HG03469 (cell line): ENCODE measurements at regions not wholly inside any gene's neighbourhood (a gene's known extent, or its start where the extent isn't known, plus 50 kb on each side); places are given as distances from the start of the nearest gene placed in this dataset.
"Not testable (repeated sequence)": the region's sequence is repeated elsewhere in the genome, so short reads cannot be mapped to it uniquely, and the experiment has no call there.

Experiments used
- ATAC-seq: cut with Tn5 transposase; IDR thresholded peaks from one replicate; pipeline ENCODE4 v1.9.1; 2021; ENCODE audit warnings: mild to moderate bottlenecking, moderate library complexity, moderate number of reproducible peaks; ENCODE audit not compliant: unreplicated experiment

DNA sequence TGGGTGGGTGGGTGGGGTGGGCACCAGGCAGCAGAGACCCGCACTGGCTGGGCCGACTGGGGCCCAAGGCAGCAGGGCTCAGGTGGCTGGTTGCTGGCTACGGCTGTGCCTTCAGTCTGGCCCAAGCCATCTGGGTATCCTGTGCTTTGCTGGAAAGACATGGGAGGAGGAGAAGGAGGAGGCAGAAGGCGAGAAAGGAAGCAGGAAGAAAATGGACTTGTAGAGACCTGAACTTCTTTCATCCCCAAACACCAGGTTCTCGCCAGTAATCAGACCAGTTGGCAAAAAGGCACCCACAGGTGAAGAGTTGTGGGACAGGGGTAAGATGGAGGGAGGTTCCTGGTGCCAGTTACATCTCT is 78.8 kb downstream of the IGLL1 start:
- ATAC-seq = no peak

DNA sequence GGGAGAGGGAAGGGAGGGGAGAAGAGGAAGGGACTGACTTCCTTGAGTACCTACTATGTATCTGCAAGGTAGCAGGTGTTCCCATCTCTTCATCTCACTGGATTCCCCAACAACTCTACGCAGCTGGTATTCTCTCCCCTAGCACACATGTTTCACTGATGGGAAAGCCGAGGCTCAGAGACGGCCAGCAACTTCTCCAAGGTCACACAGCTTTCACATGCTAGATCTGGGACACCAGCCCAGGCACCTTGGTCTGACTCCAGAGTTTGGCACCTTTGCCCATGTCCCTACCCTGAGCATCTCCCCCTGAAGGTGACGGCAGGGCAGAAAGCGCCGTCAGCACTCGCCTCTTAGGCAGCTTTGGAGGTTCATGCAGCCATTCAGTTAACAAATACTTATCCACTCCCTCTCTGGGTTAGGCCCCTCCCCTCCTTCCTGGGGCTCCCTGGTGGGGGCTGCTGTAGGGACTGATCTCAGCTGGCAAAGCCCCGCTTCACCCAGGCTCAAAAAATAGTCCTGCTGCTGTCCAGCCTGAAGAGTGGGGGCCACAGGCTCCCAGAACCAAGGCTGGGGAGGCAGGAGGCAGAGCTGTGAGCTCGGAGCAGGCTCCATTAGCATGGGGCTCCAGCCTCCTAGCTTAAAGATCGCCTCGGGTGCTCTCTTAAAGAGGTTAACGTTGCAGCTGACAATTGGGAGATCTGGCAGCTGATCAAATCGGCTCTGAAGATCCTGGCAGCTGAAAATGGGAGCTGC is 79.4 kb downstream of the IGLL1 start:
- no peak for ATAC-seq

DNA sequence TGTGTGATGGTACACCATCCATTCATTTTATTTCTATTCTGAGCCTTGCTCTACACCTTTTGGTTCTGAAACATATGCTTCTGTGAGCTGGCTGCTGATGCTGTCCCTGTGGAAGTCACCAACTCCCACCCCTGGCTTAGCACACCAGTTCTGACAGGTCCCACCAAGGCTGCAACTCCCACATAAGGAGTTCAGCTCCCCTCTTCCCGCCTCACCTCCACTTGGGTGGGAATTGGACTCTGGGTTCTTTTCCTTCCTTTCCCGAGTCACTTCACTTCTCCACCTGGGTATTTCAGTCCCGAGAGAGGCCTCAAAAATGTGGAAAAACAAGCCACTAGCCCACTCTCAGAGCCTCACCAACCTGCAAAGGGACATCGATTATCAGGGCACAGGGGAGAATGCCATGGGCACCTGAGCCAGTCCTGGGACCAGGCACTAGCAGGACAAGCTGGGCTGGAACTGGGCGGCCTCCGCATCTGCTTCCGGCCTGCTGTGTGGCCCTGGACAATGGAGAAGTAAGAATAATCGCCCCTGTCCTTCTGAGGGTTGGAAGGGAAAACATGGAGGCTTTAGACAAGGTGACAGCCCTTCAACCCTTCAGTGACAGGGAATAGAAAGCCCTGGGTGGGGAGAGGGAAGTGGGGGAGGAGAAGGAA is 80.1 kb downstream of the IGLL1 start:
- ATAC-seq = no peak

DNA sequence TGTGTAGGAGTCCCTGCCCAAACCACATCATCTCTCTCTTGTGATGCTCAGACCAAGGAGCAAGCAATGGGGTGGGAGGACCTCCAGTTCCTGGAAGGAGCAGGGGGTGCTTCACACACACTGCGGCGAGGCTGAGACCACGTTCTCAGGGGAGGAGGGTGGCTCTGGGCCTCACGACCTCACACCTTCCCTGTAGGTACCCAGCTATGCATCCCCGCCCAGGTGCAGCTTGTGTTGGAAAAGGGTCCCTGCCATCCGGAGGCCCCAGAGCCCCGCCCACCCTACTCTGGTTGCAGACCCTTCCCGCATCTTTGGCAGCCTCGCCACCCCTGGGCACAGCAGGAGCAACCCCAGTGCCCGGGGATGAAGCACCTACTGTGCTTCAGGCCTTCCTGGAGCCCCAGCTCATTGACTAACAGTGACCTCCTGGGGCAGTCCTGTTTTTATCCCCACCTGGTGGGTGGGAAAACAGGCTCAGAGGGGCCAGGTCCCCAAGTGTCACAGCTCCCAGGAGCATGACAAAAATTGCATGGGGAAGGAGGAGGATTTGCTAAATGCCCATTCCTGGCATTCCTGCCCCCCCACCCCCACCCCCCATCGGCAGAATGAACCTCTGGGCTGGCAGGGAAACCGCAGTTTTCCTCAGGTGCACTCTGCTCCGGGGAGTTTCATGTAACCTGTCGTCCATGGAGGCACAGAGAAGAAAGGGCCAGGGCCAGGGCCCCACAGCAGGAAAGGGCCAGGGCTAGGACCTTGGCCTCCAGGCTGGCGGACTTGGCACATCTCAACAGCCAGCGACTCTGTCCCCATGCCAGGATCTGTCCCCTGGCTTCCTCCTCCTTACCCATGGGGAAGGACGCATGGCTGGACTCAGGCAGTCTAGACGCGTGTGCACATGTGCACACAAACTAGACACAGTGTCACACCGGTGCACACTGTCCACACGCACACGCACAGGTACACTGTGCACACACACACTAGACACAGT is 81.0 kb downstream of the IGLL1 start:
- ATAC-seq = no peak

DNA sequence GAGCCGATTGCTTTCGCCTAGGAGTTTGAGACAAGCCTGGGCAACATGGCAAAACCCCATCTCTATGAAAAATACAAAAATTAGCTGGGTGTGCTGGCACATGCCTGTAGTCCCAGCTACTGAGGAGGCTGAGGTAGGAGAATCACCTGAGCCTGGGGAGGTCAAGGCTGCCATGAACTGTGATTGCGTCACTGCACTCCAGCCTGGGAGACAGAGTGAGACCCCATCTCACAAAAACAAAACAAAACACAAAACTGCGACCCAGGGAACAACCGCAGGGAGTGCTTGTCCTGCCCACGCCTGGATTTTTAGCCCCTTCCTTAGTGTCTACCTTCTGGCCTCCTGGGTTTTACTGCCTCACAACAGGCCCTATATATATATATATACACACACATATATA is 82.2 kb downstream of the IGLL1 start:
- not testable (repeated sequence) for ATAC-seq

DNA sequence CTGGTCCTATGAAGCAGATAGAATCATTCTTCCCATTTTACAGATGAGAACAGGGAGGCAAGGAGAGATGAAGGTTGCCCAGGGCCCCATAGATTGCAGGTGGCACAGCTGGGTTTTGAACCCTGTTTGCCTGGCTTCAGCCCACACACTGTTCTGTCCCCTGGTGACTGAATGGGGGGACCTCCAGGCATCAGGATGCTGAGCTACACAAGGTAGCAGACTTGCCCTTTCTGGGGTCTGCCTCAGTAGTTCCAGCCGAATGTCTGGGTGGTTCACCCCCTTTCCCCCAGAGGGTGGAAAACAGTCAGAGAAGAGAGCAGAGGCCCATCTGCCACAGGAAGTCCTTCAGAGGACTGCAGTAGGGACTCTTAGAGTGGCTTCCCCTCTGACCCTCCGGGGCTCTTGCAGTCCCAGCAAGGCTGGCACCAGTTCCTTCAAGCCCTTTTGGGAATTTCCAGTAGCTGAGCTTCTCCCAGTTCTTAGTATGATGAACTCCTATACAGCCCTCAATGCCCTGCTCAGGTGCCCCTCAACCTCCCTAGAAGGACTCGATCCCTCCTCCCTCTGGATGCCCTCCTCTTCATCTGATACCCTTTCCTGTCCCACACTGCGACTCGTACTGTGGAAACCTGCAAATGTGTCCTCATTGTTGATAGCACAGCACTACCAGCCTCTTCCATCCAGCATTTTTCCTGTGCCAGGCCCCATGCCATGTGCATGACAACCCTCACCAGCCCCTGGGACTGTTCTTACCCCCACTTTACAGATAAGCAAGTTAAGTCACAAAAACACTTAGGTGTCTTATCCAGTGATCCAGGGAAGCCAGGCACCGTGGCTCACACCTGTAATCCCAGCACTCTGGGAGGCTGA is 82.8 kb downstream of the IGLL1 start:
- ATAC-seq = no peak

DNA sequence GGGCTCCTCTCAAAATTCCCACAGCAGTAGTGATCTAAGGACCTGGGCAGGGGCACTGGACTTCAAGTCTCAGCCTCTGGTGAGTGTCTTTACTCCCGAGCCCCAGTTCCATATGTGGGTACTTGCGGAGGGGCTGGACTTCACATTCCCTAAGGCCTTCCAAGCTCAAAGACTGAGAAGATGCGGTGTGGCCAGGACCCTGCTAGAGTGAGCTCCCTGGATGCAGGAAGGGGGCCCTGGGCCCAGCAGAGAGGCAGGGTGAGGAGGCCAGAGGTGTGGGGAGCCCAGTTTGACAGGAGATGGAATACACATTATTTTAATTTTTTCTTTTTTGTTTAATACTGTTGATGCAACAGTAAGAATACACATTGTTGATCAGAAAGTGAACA is 83.7 kb downstream of the IGLL1 start:
- no peak for ATAC-seq

DNA sequence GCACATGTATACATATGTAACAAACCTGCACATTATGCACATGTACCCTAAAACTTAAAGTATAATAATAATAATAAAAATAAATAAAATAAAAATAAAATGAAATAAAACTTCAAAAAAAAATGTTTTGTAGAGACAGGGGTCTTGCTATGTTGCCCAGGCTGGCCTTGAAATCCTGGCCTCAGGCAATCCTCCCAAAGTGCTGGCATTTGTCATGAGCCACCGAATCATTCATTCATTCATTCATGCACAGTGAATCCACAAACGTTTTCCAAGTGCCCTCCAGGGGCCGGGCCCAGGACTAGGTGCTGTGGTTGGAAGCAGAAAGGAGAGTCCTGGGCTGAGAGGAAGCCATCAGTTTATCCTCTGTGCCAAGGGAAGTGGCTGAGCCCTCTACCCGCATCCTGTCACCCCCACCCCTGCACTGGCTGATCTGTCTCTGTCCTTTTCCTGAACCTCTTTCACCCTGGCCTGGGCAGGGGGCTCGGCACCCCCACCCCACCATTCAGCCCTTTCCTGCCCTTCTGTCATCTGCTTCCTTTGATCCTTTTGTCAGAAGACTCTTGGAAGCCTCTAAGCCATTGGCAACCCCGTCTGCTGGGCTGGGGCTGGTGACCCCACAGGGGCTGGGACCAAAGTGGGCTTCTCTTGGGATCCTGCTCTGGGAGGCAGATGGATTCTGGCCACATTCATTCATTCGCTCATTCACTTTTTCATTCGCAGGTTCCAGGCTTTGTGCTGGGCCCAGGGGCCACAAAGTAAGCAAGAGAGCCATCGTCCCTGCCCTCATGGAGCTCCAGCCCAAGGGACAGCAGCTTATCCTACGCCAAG is 84.3 kb downstream of the IGLL1 start:
- no peak for ATAC-seq

DNA sequence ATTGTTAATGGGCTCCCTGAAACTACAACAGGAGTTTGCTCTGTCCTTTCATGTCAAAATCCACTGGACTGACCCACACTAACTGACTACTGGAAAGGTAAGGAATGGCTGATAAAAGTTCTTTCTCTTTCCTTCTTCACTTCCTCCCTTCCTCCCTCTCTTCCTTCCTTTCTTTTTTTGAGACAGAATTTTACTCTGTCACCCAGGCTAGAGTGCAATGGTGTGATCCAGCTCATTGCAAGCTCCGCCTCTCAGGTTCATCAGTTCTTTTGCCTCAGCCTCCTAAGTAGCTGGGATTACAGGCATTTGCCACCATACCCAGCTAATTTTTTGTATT is 85.2 kb downstream of the IGLL1 start:
- no peak for ATAC-seq

DNA sequence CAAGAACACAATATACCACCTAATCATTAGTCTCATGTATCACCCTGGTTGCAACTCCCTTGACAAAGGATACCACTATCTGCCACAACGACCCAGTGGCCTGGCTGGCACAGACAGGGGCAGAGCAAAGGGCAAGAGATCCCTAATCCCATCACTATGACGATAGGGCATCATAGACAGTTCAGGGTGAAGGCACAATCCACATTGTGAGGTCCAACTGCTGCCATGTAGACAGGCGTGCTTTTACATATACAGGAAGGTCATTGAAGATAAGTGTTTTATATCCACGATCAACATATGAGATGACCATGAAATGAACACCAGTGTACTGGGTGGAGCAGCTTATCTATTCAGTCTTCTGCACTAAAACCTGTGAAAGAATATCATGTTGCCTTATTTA is 94.6 kb downstream of the IGLL1 start:
- ATAC-seq = peak; percentile 54

DNA sequence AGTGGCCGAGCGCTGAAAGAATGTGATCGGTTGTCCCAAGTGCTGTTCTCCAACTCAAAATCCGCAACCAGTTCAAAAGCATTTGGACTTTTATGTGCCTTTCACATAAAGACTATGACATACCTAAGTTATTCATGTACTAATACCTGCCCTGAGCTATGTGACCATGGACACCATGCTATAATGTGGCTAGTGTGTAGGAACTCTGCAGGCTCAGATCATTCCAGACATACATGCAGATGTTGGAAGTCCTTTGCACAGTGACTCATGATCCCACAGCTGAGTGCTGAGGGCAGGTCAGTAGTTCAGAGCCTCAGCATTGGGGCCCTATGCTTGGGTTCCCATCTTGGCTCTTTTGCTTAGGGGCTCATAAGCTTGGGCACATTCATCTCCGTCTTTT is 95.4 kb downstream of the IGLL1 start:
- no peak for ATAC-seq

DNA sequence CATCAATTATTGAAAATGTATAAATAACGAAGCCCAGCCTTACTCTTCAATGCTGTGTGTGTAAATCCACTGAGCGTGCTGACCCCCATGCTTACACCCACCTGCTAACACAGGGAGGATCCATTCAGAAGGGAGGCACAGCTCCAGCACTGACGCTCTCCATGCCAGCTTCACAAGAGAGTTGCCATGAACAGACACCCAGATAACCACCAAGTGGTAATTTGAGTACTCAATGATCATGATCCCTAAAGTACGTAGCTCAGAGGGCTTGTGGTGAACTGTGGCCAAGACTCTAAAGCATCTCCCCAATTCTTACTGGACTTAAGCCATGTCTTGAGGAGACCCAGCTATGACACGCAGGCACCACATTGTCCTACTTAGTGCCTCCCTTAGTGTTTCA is 98.7 kb downstream of the IGLL1 start:
- no peak for ATAC-seq

DNA sequence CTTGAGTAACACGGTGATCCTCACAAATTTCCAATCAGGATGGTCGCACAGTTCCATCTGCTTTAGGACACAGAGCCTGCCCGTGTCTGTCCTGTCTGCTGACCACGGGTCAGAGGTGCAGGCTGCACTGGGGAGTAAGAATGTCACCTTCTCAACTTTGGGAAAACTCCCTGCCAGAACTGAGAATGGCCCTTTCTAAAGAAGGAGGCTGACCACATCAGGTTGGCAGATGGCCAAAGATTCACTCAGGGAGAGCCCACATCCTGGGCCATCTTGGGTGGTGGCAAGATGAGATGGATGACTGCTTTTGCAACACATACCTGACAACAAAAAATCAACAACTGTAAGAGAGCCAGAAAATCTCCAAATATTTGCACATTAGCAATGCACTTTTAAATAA is 101.9 kb downstream of the IGLL1 start:
- no peak for ATAC-seq

DNA sequence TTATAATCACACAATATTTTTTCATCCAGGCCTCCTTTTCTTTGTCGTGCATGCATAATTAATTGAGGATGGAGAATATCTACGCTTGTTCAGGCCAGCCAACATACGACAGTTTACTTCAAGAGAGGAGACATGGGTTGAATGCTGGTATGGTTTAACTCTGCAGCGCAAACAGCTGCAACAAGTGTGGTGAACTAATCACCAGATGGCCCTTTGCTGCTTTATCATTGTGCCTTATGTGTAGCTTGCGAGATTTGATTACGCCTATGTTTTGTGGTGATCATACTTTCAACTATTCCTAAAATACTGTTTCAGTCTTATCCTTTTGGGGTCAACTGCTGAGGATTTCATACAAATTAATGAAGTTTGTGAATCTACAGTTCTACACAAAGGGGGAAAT is 105.6 kb downstream of the IGLL1 start:
- ATAC-seq = not testable (repeated sequence)

DNA sequence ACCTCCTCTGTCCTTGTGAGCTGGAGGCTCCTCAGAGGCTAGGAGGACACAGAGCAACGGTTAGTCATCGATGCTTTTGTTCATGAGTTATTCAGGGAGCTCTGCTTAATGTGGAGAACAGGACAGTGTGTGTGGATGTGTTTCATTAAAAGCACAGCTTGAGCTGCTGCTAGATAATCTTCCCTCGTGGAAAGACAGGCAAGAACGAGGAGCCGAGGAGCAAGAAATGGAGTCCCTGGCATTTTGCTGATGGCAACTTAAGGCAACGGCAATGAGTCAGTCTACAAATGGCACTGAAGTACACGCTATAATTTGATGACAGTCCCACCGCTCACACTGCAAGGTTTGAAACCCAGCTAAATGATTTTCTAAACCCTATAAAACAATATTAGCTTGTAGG is 106.2 kb downstream of the IGLL1 start:
- ATAC-seq = no peak

DNA sequence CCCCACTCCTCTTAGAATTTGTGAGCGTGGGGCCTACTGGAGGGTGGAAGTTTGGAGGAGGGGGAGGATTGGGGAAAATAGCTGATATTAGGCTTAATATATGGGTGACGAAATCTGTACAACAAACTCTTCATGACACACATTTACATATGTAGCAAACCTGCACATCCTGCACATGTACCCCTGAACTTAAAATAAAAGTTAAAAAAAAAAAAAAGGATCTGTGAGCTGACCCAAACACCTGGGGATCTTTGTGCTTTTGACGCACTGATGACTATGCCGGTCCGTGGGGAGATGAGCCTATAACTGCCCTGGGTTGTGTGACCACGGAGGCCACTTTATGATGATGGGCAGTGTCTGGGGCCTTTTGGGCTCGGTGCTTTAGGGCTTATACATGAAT is 107.7 kb downstream of the IGLL1 start:
- not testable (repeated sequence) for ATAC-seq

DNA sequence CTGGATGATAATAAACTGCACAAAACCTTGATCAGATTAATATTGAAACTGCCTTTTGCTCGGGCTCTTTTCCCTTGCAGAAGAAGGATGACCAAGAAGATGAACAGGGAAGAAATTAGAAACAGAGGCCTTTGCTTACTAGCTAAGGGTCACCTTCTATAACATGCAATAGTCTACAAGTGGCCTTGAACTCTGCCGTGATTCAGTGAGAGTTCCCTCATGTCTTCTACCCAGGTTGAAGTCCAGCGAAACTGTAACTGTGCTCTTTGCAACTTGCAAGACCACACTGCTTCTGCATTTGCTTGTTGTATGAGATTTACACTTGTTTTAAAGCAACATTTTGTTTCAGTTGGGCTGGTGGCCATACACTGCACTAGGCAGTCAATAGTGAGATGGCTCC is 108.4 kb downstream of the IGLL1 start:
- no peak for ATAC-seq

DNA sequence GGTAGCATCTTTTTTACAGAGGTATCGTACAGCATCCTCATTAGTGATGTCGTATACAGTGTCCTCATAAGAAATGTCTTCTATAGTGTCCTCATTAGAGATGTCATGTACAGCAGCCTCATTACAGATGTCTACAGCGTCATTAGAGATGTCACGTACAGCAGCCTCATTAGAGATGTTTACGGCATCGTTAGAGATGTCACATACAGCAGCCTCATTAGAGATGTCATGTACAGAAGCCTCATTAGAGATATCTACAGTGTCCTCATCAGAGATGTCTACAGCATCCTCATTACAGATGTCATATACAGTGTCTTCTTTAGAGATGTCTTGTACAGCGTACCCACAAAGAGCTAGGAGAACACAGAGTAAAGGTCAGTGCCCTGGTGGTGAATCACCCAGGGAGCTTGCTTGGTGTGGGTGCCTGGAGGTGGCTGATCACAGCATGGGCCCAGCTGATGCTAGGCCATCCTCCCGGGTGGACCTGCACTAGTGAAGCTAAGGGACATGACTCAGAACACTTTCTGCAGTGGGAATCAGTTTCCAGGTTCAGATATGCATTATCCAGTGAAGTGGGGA is 109.2 kb downstream of the IGLL1 start:
- ATAC-seq = no peak

DNA sequence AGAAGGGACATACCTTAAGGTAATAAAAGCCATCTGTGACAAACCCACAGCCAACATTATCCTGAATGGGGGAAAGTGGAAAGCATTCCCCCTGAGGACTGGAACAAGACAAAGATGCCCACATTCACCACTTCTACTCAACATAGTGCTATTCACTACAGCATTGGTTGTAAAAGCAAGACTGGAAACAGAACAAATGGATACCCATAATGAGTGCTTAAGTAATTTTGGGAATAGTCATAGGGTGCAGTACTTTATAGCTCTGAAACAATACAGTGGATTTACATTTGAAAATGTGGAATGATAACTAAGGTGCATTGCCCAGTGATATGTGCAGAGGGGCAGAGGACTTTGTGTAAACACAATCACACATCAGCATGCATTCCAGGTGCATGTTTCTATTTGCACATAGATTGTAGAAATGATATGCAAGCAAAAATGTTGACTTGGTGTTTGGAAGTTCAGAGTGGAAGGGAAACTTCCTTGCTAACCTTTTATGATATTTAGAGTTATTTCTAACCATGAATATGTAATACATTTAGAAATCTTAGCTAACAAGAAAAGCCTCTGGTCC is 112.3 kb downstream of the IGLL1 start:
- no peak for ATAC-seq
